ENCODE measurements at regions not wholly inside any gene's neighbourhood (a gene's known extent, or its start where the extent isn't known, plus 50 kb on each side); places are given as distances from the start of the nearest gene placed in this dataset.
"Not testable (repeated sequence)": the region's sequence is repeated elsewhere in the genome, so short reads cannot be mapped to it uniquely, and the experiment has no call there.

DNA sequence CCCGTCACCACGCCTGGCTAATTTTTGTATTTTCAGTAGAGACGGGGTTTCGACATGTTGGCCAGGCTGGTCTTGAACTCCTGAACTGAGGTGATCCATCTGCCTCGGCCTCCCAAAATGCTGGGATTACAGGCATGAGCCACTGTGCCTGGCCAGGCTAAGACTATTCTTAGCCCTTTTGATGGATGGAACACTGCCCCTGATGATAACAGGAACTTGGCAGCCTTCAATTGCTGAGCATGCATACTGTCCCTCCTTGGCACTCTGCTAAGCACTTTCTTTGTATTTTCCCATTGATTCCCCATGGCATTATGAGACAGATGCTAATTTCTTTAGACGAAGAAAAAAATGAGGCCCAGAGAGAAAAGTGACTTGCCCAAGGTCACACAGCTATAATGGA is 457.6 kb downstream of the GOLGA6L6 start:
- H3K4me1 ChIP-seq; H3K27ac ChIP-seq; H3K4me3 ChIP-seq; H3K36me3 ChIP-seq; intact Hi-C loops (cut with DNase I; ENCODE audit: low total_unique reads); DNase-seq; H3K27me3 ChIP-seq (replicated peaks in 1 of 7); H3K9me3 ChIP-seq: not testable (repeated sequence)
- WGBS, 5 donors = no CpG with 5 or more reads among the region's 6 CpGs

GRCh38 chr15:20074082-20074481 is 467.5 kb downstream of the GOLGA6L6 start:
- H3K27me3 ChIP-seq (replicated peaks in 1 of 7); H3K4me3 ChIP-seq; H3K9me3 ChIP-seq; intact Hi-C loops (cut with DNase I; ENCODE audit: low total_unique reads); H3K36me3 ChIP-seq; H3K27ac ChIP-seq; H3K4me1 ChIP-seq: not testable (repeated sequence)
- WGBS, 5 donors = 92 to 95% (median 93%) methylated on average over 11 to 19 of the region's 35 CpGs; no CpG with 5 or more reads in 1 of the 5 donors
- peak; percentile 66 for DNase-seq

GRCh38 chr15:20069043-20069442 is 472.6 kb downstream of the GOLGA6L6 start:
- H3K9me3 ChIP-seq; H3K36me3 ChIP-seq; H3K27ac ChIP-seq; intact Hi-C loops (cut with DNase I; ENCODE audit: low total_unique reads); H3K4me3 ChIP-seq; H3K4me1 ChIP-seq; H3K27me3 ChIP-seq (replicated peaks in 1 of 7): not testable (repeated sequence)
- 78 to 96% (median 88%) methylated on average over 3 to 5 of the region's 5 CpGs for WGBS, 5 donors
- DNase-seq = peak; percentile 60

DNA sequence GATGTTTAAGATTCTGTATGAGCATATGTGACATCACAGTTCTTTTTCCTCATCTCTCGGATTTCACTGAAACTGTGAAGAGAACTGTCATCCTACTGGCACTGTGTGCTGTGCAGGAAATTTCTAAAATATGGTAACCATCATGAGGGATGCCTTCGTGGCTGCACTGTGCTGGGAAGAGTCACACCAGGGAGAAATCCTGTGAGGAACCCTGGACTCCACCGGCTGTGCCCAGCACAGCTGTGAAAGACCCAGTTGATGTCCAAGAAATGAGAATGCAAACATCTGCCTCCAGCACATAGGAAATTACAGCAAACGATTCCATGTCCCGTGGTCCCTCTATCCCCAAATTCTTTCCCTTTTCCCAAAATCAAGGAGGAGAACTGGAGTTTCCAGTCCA is 475.4 kb downstream of the GOLGA6L6 start:
- peak; percentile 41 for DNase-seq
- 49 to 100% (median 54%) methylated on average over 1 to 2 of the region's 5 CpGs for WGBS, 5 donors
- H3K9me3 ChIP-seq; H3K36me3 ChIP-seq; H3K4me1 ChIP-seq; H3K27ac ChIP-seq; intact Hi-C loops (cut with DNase I; ENCODE audit: low total_unique reads); H3K27me3 ChIP-seq (replicated peaks in 1 of 7); H3K4me3 ChIP-seq: not testable (repeated sequence)

- 72 to 88% (median 87%) methylated on average over 6 to 7 of the region's 10 CpGs for WGBS, 5 donors
- H3K4me1 ChIP-seq; H3K9me3 ChIP-seq; H3K27ac ChIP-seq; intact Hi-C loops (cut with DNase I; ENCODE audit: low total_unique reads); H3K36me3 ChIP-seq; H3K4me3 ChIP-seq; H3K27me3 ChIP-seq (replicated peaks in 1 of 7): not testable (repeated sequence)
- peak; percentile 46 for DNase-seq
Observed at GRCh38 chr15:20065508-20065907, 476.1 kb downstream of the GOLGA6L6 start.

DNA sequence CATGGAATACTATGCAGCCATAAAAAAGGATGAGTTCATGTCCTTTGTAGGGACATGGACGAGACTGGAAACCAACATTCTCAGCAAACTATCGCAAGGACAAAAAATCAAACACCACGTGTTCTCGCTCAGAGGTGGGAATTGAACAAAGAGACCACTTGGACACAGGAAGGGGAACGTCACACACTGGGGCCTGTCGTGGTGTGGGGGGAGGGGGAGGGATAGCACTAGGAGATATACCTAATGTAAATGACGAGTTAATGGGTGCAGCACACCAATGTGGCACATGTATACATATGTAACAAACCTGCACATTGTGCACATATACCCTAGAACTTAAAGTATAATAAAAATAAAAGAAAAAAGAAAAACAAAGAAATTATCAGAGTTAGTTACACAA is 478.4 kb downstream of the GOLGA6L6 start:
- WGBS, 5 donors = 65 to 75% (median 74%) methylated on average over 7 of the region's 7 CpGs
- H3K36me3 ChIP-seq; intact Hi-C loops (cut with DNase I; ENCODE audit: low total_unique reads); H3K27me3 ChIP-seq (replicated peaks in 1 of 7); H3K4me1 ChIP-seq; H3K27ac ChIP-seq; H3K9me3 ChIP-seq; H3K4me3 ChIP-seq: not testable (repeated sequence)
- peak; percentile 38 for DNase-seq

DNA sequence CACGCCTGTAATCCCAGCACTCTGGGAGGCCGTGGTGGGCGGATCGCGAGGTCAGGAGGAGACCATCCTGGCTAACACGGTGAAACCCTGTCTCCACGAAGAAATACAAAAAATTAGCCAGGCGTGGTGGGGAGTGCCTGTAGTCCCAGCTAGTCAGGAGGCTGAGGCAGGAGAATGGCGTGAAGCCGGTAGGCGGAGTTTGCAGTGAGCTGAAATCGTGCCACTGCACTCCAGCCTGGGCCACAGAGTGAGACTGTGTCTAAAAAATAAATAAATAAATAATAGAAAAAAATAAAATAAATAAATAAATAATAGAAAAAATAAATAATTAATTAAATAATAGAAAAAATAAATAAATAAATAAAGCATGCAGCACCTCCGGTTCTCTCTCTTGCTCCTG is 480.8 kb downstream of the GOLGA6L6 start:
- H3K27ac ChIP-seq; H3K4me1 ChIP-seq; H3K36me3 ChIP-seq; intact Hi-C loops (cut with DNase I; ENCODE audit: low total_unique reads); H3K4me3 ChIP-seq; H3K9me3 ChIP-seq; DNase-seq; H3K27me3 ChIP-seq (replicated peaks in 1 of 7): not testable (repeated sequence)
- 85 to 93% (median 88%) methylated on average over 5 to 7 of the region's 13 CpGs for WGBS, 5 donors

GRCh38 chr15:20056871-20057270 is 484.7 kb downstream of the GOLGA6L6 start:
- H3K27ac ChIP-seq; H3K4me3 ChIP-seq; H3K9me3 ChIP-seq; DNase-seq; intact Hi-C loops (cut with DNase I; ENCODE audit: low total_unique reads); H3K36me3 ChIP-seq; H3K4me1 ChIP-seq; H3K27me3 ChIP-seq (replicated peaks in 1 of 7): not testable (repeated sequence)
- 49 to 75% (median 71%) methylated on average over 2 to 5 of the region's 5 CpGs for WGBS, 5 donors

DNA sequence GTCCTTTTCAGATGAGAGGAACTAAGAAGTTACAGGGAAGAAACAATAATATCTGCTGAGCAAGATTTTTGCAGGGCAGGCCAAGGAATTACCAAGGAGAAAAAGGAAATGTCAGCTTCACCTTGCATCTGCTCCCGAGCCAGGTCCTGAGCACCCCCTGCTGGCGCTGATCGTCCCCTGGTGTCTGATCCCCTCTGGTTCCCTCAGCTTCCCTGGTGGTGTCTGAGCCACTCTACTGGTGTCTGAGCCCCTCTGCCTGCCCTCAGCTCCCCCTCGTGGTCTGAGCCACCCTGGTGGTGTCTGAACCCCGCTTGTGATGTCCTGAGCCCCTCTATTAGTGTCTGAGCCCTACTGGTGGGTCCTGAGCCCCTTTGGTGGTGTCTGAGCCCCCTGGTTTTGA is 485.7 kb downstream of the GOLGA6L6 start:
- H3K9me3 ChIP-seq; H3K4me3 ChIP-seq; H3K27ac ChIP-seq; H3K27me3 ChIP-seq (replicated peaks in 1 of 7); DNase-seq; H3K4me1 ChIP-seq; intact Hi-C loops (cut with DNase I; ENCODE audit: low total_unique reads); H3K36me3 ChIP-seq: not testable (repeated sequence)
- 44 to 68% (median 56%) methylated on average over 4 to 5 of the region's 5 CpGs; no CpG with 5 or more reads in 1 of the 5 donors for WGBS, 5 donors

GRCh38 chr15:20048189-20048588 is 493.4 kb downstream of the GOLGA6L6 start:
- H3K27ac ChIP-seq; intact Hi-C loops (cut with DNase I; ENCODE audit: low total_unique reads): not testable (repeated sequence)

DNA sequence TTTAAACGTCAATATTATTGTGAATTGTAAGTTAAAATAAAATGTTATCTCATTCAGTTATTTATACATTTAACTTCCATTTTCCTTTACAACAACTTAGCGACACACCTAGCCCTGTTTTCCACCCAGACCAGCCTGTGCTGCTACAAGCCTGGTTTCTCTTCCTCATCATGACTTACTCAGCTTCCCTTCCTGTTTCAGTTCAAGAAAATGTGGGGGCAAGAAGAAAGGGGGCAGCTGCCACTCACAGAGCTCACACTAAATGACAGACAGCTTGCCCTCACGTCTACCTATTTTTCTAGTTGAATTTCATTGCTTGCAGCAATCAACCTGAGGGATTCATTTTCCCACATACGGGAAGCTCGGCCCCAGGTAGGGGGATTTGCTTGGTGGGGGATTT is 496.4 kb downstream of the GOLGA6L6 start:
- H3K36me3 ChIP-seq; H3K9me3 ChIP-seq; intact Hi-C loops (cut with DNase I; ENCODE audit: low total_unique reads); H3K27me3 ChIP-seq (replicated peaks in 1 of 7); H3K4me3 ChIP-seq; H3K4me1 ChIP-seq; H3K27ac ChIP-seq; DNase-seq: not testable (repeated sequence)
- WGBS, 5 donors = no CpG with 5 or more reads among the region's 5 CpGs

More at GRCh38 chr15:20048189-20048588, 493.4 kb downstream of the GOLGA6L6 start:
- H3K4me1 ChIP-seq; H3K9me3 ChIP-seq; H3K36me3 ChIP-seq; H3K4me3 ChIP-seq; H3K27me3 ChIP-seq (replicated peaks in 1 of 7): not testable (repeated sequence)
- peak; percentile 79 for DNase-seq
- WGBS, 5 donors = 81 to 93% (median 85%) methylated on average over 6 to 16 of the region's 16 CpGs

- H3K9me3 ChIP-seq; H3K27ac ChIP-seq; H3K27me3 ChIP-seq (replicated peaks in 1 of 7); intact Hi-C loops (cut with DNase I; ENCODE audit: low total_unique reads); H3K4me1 ChIP-seq; H3K36me3 ChIP-seq; H3K4me3 ChIP-seq; DNase-seq: not testable (repeated sequence)
- 33 to 71% (median 50%) methylated on average over 1 of the region's 1 CpG; no CpG with 5 or more reads in 2 of the 5 donors for WGBS, 5 donors
Observed at GRCh38 chr15:20040691-20041090, 500.9 kb downstream of the GOLGA6L6 start.
